ENCODE measurements at regions not wholly inside any gene's neighbourhood (a gene's known extent, or its start where the extent isn't known, plus 50 kb on each side); places are given as distances from the start of the nearest gene placed in this dataset.

GRCh38 chr7:156442516-156442915 lies 198.1 kb upstream of the RNF32 start:
- Histone ChIP-seq H3K27ac (no peak overlapping the region), H3K9me3 (no peaks in the 10 kb centered on the region), H3K4me1 (no peaks in the 10 kb centered on the region), H3K36me3 (no peaks in the 10 kb centered on the region), H3K27me3 (no peaks in the 10 kb centered on the region), H3K4me3 (no peak overlapping the region)
- no peak for DNase-seq (ENCODE audit: low spot score in 2 of 2)
- 24% methylated on average over 10 of the region's 10 CpGs for WGBS
- no peak for TF ChIP-seq POLR2AphosphoS5 (IDR thresholded peaks at IDR 0.05)
- TF ChIP-seq EP300 (IDR thresholded peaks at IDR 0.05), result no peak
- TF ChIP-seq CTCF (IDR thresholded peaks at IDR 0.05), result no peak
- TF ChIP-seq POLR2A (IDR thresholded peaks at IDR 0.05), result no peak

DNA sequence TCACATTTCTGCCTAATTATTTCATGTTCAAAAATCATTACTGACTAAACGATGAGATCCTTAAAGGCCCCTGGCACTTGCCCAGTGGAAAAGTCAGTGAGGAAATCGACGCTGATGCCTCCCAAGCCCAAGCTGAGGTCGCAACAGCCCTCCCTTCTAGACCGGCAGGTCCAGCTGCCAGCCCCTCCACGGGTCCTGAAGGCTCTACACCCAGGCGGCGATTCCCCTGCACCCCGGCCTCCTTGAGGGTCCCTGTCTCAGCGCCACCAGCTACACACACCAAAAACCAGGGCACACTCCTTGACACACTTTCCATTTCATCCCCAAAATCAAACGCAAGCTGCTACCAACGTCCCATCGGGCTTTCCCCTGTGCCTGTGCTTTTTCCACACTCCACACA lies 200.1 kb upstream of the RNF32 start:
- WGBS, result 81% methylated on average over 13 of the region's 13 CpGs
- no peak for DNase-seq (ENCODE audit: low spot score in 2 of 2)
- no peaks in the 10 kb centered on the region for H3K27me3 ChIP-seq
- H3K36me3 ChIP-seq, result no peaks in the 10 kb centered on the region
- H3K4me3 ChIP-seq, result no peak overlapping the region
- no peak overlapping the region for H3K27ac ChIP-seq
- H3K9me3 ChIP-seq, result no peaks in the 10 kb centered on the region
- H3K4me1 ChIP-seq, result no peaks in the 10 kb centered on the region
- TF ChIP-seq POLR2A (IDR thresholded peaks at IDR 0.05) (no peak), POLR2AphosphoS5 (IDR thresholded peaks at IDR 0.05) (no peak), EP300 (IDR thresholded peaks at IDR 0.05) (no peak), CTCF (IDR thresholded peaks at IDR 0.05) (no peak)

DNA sequence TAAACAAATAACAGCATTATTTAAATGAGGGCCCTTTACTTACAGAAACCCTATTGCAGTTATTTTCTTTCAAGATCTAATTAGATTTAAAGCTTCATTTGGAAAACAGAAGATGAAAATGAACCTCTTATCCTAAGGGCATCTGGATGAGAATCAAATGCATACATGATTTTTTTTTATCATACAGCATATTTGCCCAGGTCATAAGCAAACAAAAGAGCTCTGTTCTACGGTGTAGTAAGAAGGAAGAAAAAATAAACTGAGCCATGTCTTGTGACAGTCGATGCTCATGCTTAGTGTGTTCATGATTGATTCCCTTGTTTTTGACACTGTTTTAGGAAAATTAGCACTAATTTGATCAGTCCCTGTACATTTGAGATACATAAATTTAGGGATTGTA lies 202.6 kb upstream of the RNF32 start:
- no peak for DNase-seq (ENCODE audit: low spot score in 2 of 2)
- Histone ChIP-seq H3K36me3 (no peaks in the 10 kb centered on the region), H3K4me3 (no peak overlapping the region), H3K27ac (no peak overlapping the region), H3K4me1 (no peaks in the 10 kb centered on the region), H3K27me3 (no peaks in the 10 kb centered on the region), H3K9me3 (no peaks in the 10 kb centered on the region)
- 54% methylated on average over 2 of the region's 2 CpGs for WGBS
- TF ChIP-seq CTCF (IDR thresholded peaks at IDR 0.05), result no peak
- no peak for TF ChIP-seq POLR2AphosphoS5 (IDR thresholded peaks at IDR 0.05)
- TF ChIP-seq POLR2A (IDR thresholded peaks at IDR 0.05), result no peak
- no peak for TF ChIP-seq EP300 (IDR thresholded peaks at IDR 0.05)

- Histone ChIP-seq H3K27me3 (no peaks in the 10 kb centered on the region), H3K4me1 (no peaks in the 10 kb centered on the region), H3K36me3 (no peaks in the 10 kb centered on the region), H3K27ac (no peak overlapping the region), H3K9me3 (no peaks in the 10 kb centered on the region), H3K4me3 (no peak overlapping the region)
- WGBS, result 81% methylated on average over 8 of the region's 8 CpGs
- TF ChIP-seq POLR2AphosphoS5 (IDR thresholded peaks at IDR 0.05) (no peak), EP300 (IDR thresholded peaks at IDR 0.05) (no peak)
- no peak for DNase-seq (ENCODE audit: low spot score in 2 of 2)
Observed at GRCh38 chr7:156437021-156437614, 203.5 kb upstream of the RNF32 start.

- TF ChIP-seq POLR2A (IDR thresholded peaks at IDR 0.05) (no peak), CTCF (IDR thresholded peaks at IDR 0.05) (no peak), EP300 (IDR thresholded peaks at IDR 0.05) (no peak), POLR2AphosphoS5 (IDR thresholded peaks at IDR 0.05) (no peak)
- Histone ChIP-seq H3K4me1 (no peaks in the 10 kb centered on the region), H3K4me3 (no peak overlapping the region), H3K27me3 (no peaks in the 10 kb centered on the region), H3K9me3 (no peaks in the 10 kb centered on the region), H3K27ac (no peak overlapping the region), H3K36me3 (no peaks in the 10 kb centered on the region)
- WGBS, result 75% methylated on average over 12 of the region's 12 CpGs
- no peak for DNase-seq (ENCODE audit: low spot score in 2 of 2)
Observed at GRCh38 chr7:156435486-156436231, 204.9 kb upstream of the RNF32 start.

All from suprapubic skin (tissue), 4 donors.